PC-9 (cell line): ENCODE measurements at regions not wholly inside any gene's neighbourhood (a gene's known extent, or its start where the extent isn't known, plus 50 kb on each side); places are given as distances from the start of the nearest gene placed in this dataset.

ENCODE experiments used
- BruUV-seq: library from RNA; stranded (reverse); fragments of 400-500 nt; replicated peaks from 2 replicates; lab custom pipeline; 2021; lab: Mats Ljungman, UMichigan
- CTCF ChIA-PET: fragments of 300-600 bp; sonication (Branson Sonifier 250); formaldehyde crosslinking; loops from one replicate; lab custom pipeline; 2022; ENCODE audit warnings: antibody characterized with exemption; lab: Charles Lee
- POLR2A ChIA-PET: fragments of 300-600 bp; sonication (Branson Sonifier 250); formaldehyde crosslinking; loops from one replicate; lab custom pipeline; 2022; ENCODE audit warnings: antibody characterized with exemption; ENCODE audit not compliant: unreplicated experiment; lab: Charles Lee
- DNase-seq, 2 experiments: peaks; one replicate each; pipeline versions ENCODE4 v3.0.0 to v3.0.0-alpha.2; 2015 to 2022; ENCODE audit warnings: mixed read lengths in 1 of 2
- H2AFZ ChIP-seq: fragments of 200-600 bp; sonication (generic); 2 replicates; pipeline ENCODE4 v1.8.1; 2017; ENCODE audit warnings: antibody characterized with exemption
- H3F3A ChIP-seq: fragments of 200-600 bp; sonication (generic); 2 replicates; pipeline ENCODE4 v1.8.1; 2017; ENCODE audit warnings: antibody characterized with exemption, mild to moderate bottlenecking, low read depth; ENCODE audit not compliant: insufficient read depth
- H3K27ac ChIP-seq: fragments of 200-600 bp; sonication (generic); 2 replicates; pipeline ENCODE4 v1.6.1; 2016; ENCODE audit warnings: mixed run types
- H3K27me3 ChIP-seq: fragments of 200-600 bp; sonication (generic); 2 replicates; pipeline ENCODE4 v1.6.1; 2016; ENCODE audit warnings: low read depth, mixed run types; ENCODE audit not compliant: insufficient read depth
- H3K36me3 ChIP-seq: fragments of 200-600 bp; sonication (generic); 2 replicates; pipeline ENCODE4 v1.6.1; 2016; ENCODE audit warnings: low read depth, mixed run types
- H3K4me1 ChIP-seq: fragments of 200-600 bp; sonication (generic); replicated peaks from 2 replicates; pipeline ENCODE4 v1.6.1; 2016; ENCODE audit warnings: mixed run types; ENCODE audit not compliant: insufficient read depth
- H3K4me2 ChIP-seq: fragments of 200-600 bp; sonication (generic); 2 replicates; pipeline ENCODE4 v1.6.1; 2017; ENCODE audit warnings: mixed run types
- H3K4me3 ChIP-seq: fragments of 200-600 bp; sonication (generic); 2 replicates; pipeline ENCODE4 v1.6.1; 2016; ENCODE audit warnings: mixed run types
- H3K79me2 ChIP-seq: fragments of 200-600 bp; sonication (generic); 2 replicates; pipeline ENCODE4 v1.6.1; 2017; ENCODE audit warnings: low read depth, mixed run types
- H3K9me2 ChIP-seq: fragments of 200-600 bp; sonication (generic); 2 replicates; pipeline ENCODE4 v1.8.1; 2017; ENCODE audit warnings: mild to moderate bottlenecking; ENCODE audit not compliant: insufficient read depth
- H3K9me3 ChIP-seq: fragments of 200-600 bp; sonication (generic); 2 replicates; pipeline ENCODE4 v1.8.1; 2016; ENCODE audit warnings: low read depth; ENCODE audit not compliant: insufficient read depth
- H4K20me1 ChIP-seq: fragments of 200-600 bp; sonication (generic); 2 replicates; pipeline ENCODE4 v1.8.1; 2017; ENCODE audit not compliant: insufficient read depth
- EZH2 ChIP-seq: fragments of 200-600 bp; sonication (generic); IDR thresholded peaks from 2 replicates; pipeline ENCODE4 v1.8.0; 2017; ENCODE audit warnings: antibody characterized with exemption, low read depth
- intact Hi-C: fragments of 100-400 bp; cut with micrococcal nuclease; formaldehyde crosslinking; loops from one replicate; pipeline ENCODE4 v1.10.0; 2022; ENCODE audit not compliant: unreplicated experiment
- TF ChIP-seq, protein P1 (sequence below): fragments of 200-600 bp; sonication (generic); conservative IDR thresholded peaks from 2 replicates; pipeline ENCODE4 v1.6.1; 2017; ENCODE audit warnings: mixed run types, antibody characterized with exemption, mild to moderate bottlenecking, moderate library complexity

DNA sequence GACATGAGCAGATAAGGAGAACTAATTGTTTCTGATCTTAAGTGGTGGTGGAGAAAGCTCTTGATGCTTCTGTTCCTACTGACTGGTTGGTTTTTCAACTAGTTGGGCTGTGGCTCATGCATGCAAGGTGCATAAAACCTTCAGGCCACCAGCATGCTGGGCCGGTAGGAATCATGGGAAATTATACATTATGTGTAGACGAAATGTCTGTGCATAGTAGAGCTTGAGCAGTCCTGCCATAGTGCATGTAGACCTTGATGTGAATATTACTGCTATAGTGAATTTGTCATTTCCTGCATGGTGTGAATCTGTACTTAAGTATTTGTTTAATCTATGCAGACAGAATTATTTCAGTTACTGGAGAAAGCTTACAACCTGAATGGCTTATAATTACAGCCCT lies 433.6 kb upstream of the ADAMTSL1 start:
- Histone ChIP-seq H3K79me2 (no peaks in the 10 kb centered on the region), H3K27me3 (no peaks in the 10 kb centered on the region), H3K36me3 (no peaks in the 10 kb centered on the region), H3K27ac (no peak overlapping the region), H2AFZ (no peak overlapping the region), H3K9me2 (no peaks in the 10 kb centered on the region), H3K4me2 (no peak overlapping the region), H4K20me1 (no peaks in the 10 kb centered on the region), H3K9me3 (no peaks in the 10 kb centered on the region), H3K4me1 (no peaks in the 10 kb centered on the region), H3F3A (no peaks in the 10 kb centered on the region), H3K4me3 (no peak overlapping the region)
- no peak for TF ChIP-seq EZH2
- TF ChIP-seq, protein P1, sequence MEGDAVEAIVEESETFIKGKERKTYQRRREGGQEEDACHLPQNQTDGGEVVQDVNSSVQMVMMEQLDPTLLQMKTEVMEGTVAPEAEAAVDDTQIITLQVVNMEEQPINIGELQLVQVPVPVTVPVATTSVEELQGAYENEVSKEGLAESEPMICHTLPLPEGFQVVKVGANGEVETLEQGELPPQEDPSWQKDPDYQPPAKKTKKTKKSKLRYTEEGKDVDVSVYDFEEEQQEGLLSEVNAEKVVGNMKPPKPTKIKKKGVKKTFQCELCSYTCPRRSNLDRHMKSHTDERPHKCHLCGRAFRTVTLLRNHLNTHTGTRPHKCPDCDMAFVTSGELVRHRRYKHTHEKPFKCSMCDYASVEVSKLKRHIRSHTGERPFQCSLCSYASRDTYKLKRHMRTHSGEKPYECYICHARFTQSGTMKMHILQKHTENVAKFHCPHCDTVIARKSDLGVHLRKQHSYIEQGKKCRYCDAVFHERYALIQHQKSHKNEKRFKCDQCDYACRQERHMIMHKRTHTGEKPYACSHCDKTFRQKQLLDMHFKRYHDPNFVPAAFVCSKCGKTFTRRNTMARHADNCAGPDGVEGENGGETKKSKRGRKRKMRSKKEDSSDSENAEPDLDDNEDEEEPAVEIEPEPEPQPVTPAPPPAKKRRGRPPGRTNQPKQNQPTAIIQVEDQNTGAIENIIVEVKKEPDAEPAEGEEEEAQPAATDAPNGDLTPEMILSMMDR, result no peak
- ChIA-PET CTCF (no interaction called here), POLR2A (no interaction called here)
- intact Hi-C loops, result no loop called here
- no TSS peak for BruUV-seq
- DNase-seq, result no peak

DNA sequence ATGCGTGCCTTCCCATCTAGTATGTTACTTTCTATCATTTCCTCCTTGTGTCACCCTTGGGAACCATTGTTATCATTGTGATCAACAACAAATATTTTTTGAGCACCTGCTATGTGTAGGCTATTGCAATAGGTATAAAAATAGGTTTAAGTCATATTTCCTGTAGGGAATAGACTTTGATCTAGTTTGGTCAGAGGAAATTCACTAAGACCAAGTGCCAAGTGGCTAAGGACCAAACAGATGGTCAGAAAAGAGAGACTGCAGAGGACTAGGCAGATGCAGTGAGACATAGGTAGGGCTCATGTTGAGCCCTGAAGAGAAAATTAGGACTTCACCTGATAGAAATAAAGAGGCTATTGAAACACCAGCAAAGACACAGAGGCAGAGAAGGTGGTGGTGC lies 430.0 kb upstream of the ADAMTSL1 start:
- DNase-seq, result no peak
- Histone ChIP-seq H3K36me3 (no peaks in the 10 kb centered on the region), H3K9me3 (no peaks in the 10 kb centered on the region), H3K79me2 (no peaks in the 10 kb centered on the region), H3F3A (no peaks in the 10 kb centered on the region), H3K4me1 (no peaks in the 10 kb centered on the region), H3K4me2 (no peak overlapping the region), H3K27ac (no peak overlapping the region), H3K9me2 (no peaks in the 10 kb centered on the region), H4K20me1 (no peaks in the 10 kb centered on the region), H3K27me3 (no peaks in the 10 kb centered on the region), H3K4me3 (no peak overlapping the region), H2AFZ (no peak overlapping the region)
- intact Hi-C loops, result no loop called here
- TF ChIP-seq EZH2, result no peak
- TF ChIP-seq, protein P1, result no peak
- POLR2A ChIA-PET, result no interaction called here
- no TSS peak for BruUV-seq
- CTCF ChIA-PET, result no interaction called here

DNA sequence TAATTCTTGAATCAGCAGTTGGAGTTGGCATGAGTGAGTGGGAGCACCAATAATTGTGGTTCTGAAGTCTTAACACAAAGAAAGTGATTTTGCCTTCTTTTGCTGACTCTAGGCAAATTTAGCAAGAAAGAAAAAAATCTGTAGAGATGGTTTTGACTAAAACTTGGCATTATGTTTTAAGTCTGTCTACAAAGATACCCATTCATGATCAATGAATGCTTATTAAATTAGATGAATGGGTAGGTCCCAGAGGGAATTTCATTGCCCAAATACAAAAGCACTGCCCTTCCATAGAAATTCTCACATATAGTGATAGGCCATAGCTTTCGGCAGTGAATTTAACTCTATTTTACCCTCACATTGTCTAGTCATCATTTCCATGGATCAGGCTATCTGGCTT lies 428.6 kb upstream of the ADAMTSL1 start:
- ChIA-PET POLR2A (no interaction called here), CTCF (no interaction called here)
- Histone ChIP-seq H3K4me1 (no peaks in the 10 kb centered on the region), H2AFZ (no peak overlapping the region), H3K27ac (no peak overlapping the region), H3K9me2 (no peaks in the 10 kb centered on the region), H3K79me2 (no peaks in the 10 kb centered on the region), H3K4me3 (no peak overlapping the region), H4K20me1 (no peaks in the 10 kb centered on the region), H3K9me3 (no peaks in the 10 kb centered on the region), H3K4me2 (no peak overlapping the region), H3K27me3 (no peaks in the 10 kb centered on the region), H3K36me3 (no peaks in the 10 kb centered on the region), H3F3A (no peaks in the 10 kb centered on the region)
- no TSS peak for BruUV-seq
- intact Hi-C loops, result no loop called here
- no peak for TF ChIP-seq EZH2
- TF ChIP-seq, protein P1, result no peak
- no peak for DNase-seq
